Type B pancreatic cell (in vitro differentiated cells): ENCODE measurements at regions not wholly inside any gene's neighbourhood (a gene's known extent, or its start where the extent isn't known, plus 50 kb on each side); places are given as distances from the start of the nearest gene placed in this dataset.

Experiments used
- DNase-seq: peaks from one replicate; pipeline ENCODE4 v3.0.0; 2021; ENCODE audit warnings: mixed read lengths; ENCODE audit not compliant: unreplicated experiment; ENCODE audit errors: extremely low spot score
- H3K27ac Mint-ChIP-seq: 2 replicates; pipeline ENCODE4 v1.8.0; 2021; ENCODE audit warnings: mild to moderate bottlenecking, mixed read lengths
- H3K27me3 Mint-ChIP-seq: 2 replicates; pipeline ENCODE4 v1.8.0; 2021; ENCODE audit warnings: mixed read lengths
- H3K36me3 Mint-ChIP-seq: 2 replicates; pipeline ENCODE4 v1.8.0; 2021; ENCODE audit warnings: mixed read lengths
- H3K4me1 Mint-ChIP-seq: one replicate; pipeline ENCODE4 v1.8.0; 2021; ENCODE audit warnings: mixed read lengths; ENCODE audit not compliant: unreplicated experiment
- H3K4me3 Mint-ChIP-seq: 2 replicates; pipeline ENCODE4 v1.8.0; 2021; ENCODE audit warnings: mild to moderate bottlenecking, mixed read lengths
- H3K9me3 Mint-ChIP-seq: 2 replicates; pipeline ENCODE4 v1.8.0; 2021; ENCODE audit warnings: mixed read lengths
- TF ChIP-seq, protein P1 (sequence below): fragments of 200-600 bp; sonication (generic); conservative IDR thresholded peaks from 2 replicates; pipeline ENCODE4 v1.5.0; 2021; ENCODE audit warnings: antibody characterized with exemption, mild to moderate bottlenecking

DNA sequence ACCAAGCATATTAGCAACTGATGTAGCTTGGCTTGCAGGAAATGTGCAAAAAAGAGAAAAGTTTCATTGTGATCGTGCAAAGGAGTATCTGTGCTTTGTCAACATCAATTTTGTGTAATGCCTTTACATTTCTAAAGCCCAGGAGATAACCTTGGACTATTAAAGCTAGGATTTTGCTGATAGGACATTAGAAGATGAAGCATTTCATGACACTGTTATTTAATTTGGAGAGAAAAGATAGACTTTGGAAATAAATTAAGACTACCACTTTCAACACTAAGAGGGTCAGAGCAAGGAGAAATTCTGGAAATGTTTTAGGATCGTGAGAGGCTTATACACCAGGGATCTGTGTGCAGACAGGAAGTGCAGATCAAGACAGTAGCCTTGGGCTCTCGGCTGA, 120.6 kb upstream of the MID1 start:
- peak overlapping the region; percentile 2 for H3K4me3 Mint-ChIP-seq
- H3K4me1 Mint-ChIP-seq: peaks cover 19% of the 10 kb centered on the region
- peaks cover 7% of the 10 kb centered on the region for H3K9me3 Mint-ChIP-seq
- no peak overlapping the region for H3K27ac Mint-ChIP-seq
- H3K36me3 Mint-ChIP-seq: no peaks in the 10 kb centered on the region
- TF ChIP-seq, protein P1, sequence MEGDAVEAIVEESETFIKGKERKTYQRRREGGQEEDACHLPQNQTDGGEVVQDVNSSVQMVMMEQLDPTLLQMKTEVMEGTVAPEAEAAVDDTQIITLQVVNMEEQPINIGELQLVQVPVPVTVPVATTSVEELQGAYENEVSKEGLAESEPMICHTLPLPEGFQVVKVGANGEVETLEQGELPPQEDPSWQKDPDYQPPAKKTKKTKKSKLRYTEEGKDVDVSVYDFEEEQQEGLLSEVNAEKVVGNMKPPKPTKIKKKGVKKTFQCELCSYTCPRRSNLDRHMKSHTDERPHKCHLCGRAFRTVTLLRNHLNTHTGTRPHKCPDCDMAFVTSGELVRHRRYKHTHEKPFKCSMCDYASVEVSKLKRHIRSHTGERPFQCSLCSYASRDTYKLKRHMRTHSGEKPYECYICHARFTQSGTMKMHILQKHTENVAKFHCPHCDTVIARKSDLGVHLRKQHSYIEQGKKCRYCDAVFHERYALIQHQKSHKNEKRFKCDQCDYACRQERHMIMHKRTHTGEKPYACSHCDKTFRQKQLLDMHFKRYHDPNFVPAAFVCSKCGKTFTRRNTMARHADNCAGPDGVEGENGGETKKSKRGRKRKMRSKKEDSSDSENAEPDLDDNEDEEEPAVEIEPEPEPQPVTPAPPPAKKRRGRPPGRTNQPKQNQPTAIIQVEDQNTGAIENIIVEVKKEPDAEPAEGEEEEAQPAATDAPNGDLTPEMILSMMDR: no peak
- DNase-seq: no peak
- no peaks in the 10 kb centered on the region for H3K27me3 Mint-ChIP-seq

DNA sequence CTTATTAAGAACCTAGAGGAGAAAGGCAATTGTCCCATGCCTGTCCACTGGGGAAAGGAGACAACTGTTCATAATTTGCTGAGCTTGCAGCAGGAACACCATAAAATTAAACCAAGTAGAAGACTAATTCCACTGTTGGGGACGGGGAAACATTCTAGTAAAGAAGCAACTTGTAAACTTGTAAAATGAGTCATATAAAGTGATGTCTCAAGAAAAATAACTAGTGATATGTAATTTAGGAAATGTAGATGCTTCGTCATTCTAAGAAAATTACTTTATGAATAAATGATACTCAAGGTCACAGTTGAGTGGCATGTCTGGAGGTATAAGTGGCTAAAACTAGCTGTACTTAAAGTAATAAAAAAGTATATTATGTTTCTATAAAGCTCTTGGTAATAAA, 121.2 kb upstream of the MID1 start:
- no peak for DNase-seq
- Mint-ChIP-seq H3K9me3 (peaks cover 7% of the 10 kb centered on the region), H3K27me3 (no peaks in the 10 kb centered on the region), H3K4me3 (no peak overlapping the region), H3K4me1 (peaks cover 19% of the 10 kb centered on the region), H3K36me3 (no peaks in the 10 kb centered on the region), H3K27ac (no peak overlapping the region)
- TF ChIP-seq, protein P1: no peak

DNA sequence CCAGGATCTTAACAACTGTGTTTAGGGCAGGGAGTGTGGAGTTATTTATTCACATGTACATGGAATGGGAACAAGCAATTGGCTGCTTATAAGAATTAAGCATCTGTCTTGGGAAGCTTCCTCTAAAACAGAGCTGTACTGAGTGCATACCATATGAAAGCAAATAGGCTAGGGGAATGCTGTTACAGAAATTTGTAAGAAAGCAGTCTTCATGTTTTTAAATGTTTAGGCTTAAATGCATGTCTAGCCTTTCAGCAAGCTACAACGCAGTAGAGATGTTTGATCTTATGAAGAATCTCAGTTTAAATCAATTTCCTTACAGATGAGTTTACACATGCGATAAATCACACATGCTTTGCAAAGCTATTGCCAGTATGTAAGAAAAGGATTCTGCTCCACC, 123.1 kb upstream of the MID1 start:
- no peak overlapping the region for H3K27ac Mint-ChIP-seq
- TF ChIP-seq, protein P1: no peak
- peaks cover 7% of the 10 kb centered on the region for H3K9me3 Mint-ChIP-seq
- peaks cover 4% of the 10 kb centered on the region for H3K36me3 Mint-ChIP-seq
- H3K27me3 Mint-ChIP-seq: no peaks in the 10 kb centered on the region
- peaks cover 19% of the 10 kb centered on the region for H3K4me1 Mint-ChIP-seq
- H3K4me3 Mint-ChIP-seq: peak overlapping the region; percentile 6
- no peak for DNase-seq

DNA sequence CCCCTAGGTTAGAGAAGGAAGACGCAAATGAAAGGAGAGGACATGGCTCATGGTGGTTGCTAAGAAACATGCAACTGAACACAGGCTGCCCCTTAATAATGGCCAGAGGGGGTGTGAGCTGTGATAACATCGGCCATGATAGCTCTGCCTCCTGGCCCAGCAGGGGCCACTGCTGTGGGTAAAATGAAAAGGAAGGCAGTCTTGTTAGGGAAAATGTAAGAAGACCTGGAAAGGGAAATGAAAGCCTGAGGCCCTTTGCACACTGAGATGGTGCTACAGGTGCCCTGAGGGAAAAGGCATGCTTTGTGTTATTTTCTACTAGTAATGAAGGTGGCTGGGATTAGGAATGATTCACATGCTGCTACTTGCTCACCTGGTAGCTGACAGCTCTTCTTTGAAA, 123.6 kb upstream of the MID1 start:
- TF ChIP-seq, protein P1: no peak
- no peak for DNase-seq
- Mint-ChIP-seq H3K27ac (no peak overlapping the region), H3K36me3 (peaks cover 4% of the 10 kb centered on the region), H3K4me3 (peak overlapping the region; percentile 6), H3K4me1 (peaks cover 19% of the 10 kb centered on the region), H3K27me3 (no peaks in the 10 kb centered on the region), H3K9me3 (peaks cover 7% of the 10 kb centered on the region)

DNA sequence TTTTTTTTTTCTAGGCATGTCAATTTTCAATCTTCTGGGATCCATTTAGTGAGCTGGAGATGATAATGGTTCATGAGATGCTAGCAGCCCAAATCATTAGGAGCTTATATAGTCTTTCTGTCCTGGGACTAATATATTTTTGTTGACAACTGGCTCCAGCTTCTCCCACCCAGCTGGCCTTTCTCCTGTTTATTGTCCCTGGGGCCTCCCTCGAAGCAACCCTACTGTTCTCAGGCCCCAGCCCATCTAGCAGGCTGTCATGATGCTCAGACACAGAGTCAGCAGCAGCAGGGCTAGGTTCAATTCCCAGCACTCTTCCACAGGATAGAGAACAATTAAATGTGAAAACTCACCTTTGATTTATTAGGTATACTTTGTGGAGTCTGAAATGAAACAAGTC, 127.6 kb upstream of the MID1 start:
- Mint-ChIP-seq H3K4me3 (no peak overlapping the region), H3K9me3 (peaks cover 15% of the 10 kb centered on the region), H3K27ac (no peak overlapping the region), H3K27me3 (no peaks in the 10 kb centered on the region), H3K4me1 (no peaks in the 10 kb centered on the region), H3K36me3 (peaks cover 10% of the 10 kb centered on the region)
- TF ChIP-seq, protein P1: no peak
- DNase-seq: no peak

DNA sequence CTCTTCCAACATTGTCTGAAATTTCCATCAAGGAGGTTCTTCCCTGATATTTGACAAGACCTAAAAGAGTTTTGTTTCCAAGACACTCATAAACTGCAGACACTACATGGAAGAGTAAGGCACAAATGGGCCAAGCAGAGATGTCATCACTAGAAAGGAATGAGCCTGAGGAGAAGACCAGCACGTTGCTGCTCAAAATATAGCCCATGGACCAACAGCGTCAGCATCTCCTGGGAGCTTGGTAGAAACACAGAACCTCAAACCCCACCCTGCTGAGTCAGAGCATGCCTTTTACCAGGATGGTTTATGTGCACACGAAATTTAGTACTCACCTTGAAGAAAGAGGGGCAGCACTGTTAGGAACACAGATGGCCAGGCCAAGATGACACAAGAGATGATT, 128.7 kb upstream of the MID1 start:
- H3K4me1 Mint-ChIP-seq: peaks cover 3% of the 10 kb centered on the region
- no peak overlapping the region for H3K27ac Mint-ChIP-seq

More for the DNA sequence above, 128.7 kb upstream of the MID1 start:
- peaks cover 15% of the 10 kb centered on the region for H3K9me3 Mint-ChIP-seq
- DNase-seq: no peak
- peaks cover 10% of the 10 kb centered on the region for H3K36me3 Mint-ChIP-seq
- H3K4me3 Mint-ChIP-seq: no peak overlapping the region
- TF ChIP-seq, protein P1: no peak
- H3K27me3 Mint-ChIP-seq: no peaks in the 10 kb centered on the region
